ENCODE measurements at regions not wholly inside any gene's neighbourhood (a gene's known extent, or its start where the extent isn't known, plus 50 kb on each side); places are given as distances from the start of the nearest gene placed in this dataset.

GRCh38 chr15:29432191-29433049 lies 162.8 kb upstream of the NSMCE3 start:
- Histone ChIP-seq H3K9me3 (ENCODE audit: control insufficient read depth, insufficient read depth, low read length) (no peaks in the 10 kb centered on the region), H2AK9ac (replicated peaks; ENCODE audit: low read depth, low read length, poor library complexity) (no peak overlapping the region), H4K5ac (ENCODE audit: low read depth, low read length) (no peak overlapping the region), H2BK5ac (ENCODE audit: low read depth, low read length, poor library complexity, severe bottlenecking) (no peak overlapping the region), H3K23ac (ENCODE audit: low read depth, low read length) (no peak overlapping the region), H3K79me1 (ENCODE audit: low read depth in 1 of 2, low read length in 2 of 2) (no peaks in the 10 kb centered on the region), H2BK15ac (ENCODE audit: low read depth, low read length) (no peak overlapping the region), H2BK20ac (ENCODE audit: low read depth, low read length) (no peak overlapping the region), H4K8ac (ENCODE audit: low read depth in 2 of 2, low read length in 2 of 2) (no peak overlapping the region), H2AFZ (replicated peaks; ENCODE audit: low read length, poor library complexity) (no peak overlapping the region), H3K4me1 (ENCODE audit: control insufficient read depth, insufficient read depth, low read length) (no peaks in the 10 kb centered on the region), H2BK120ac (ENCODE audit: low read depth, low read length) (no peak overlapping the region), H3K4me3 (ENCODE audit: insufficient read depth, low read depth, low read length) (no peak overlapping the region), H3K4ac (ENCODE audit: low read depth, low read length) (no peak overlapping the region), H3K9me1 (ENCODE audit: insufficient read depth, low read length) (no peaks in the 10 kb centered on the region), H3K9ac (ENCODE audit: low read depth, low read length) (no peak overlapping the region), H3K56ac (ENCODE audit: extremely low read depth, insufficient read depth, low read length) (no peak overlapping the region), H3K14ac (replicated peaks; ENCODE audit: low read depth, low read length) (no peak overlapping the region), H3K36me3 (ENCODE audit: control insufficient read depth, insufficient read depth, low read length) (no peaks in the 10 kb centered on the region), H4K20me1 (ENCODE audit: insufficient read depth, low read length) (no peaks in the 10 kb centered on the region; the same call in 1 of the 2 replicates), H3K27me3 (ENCODE audit: control insufficient read depth, insufficient read depth, low read length) (no peaks in the 10 kb centered on the region), H3K18ac (ENCODE audit: low read depth, low read length) (no peak overlapping the region), H3K27ac (ENCODE audit: insufficient read depth, low read length) (no peak overlapping the region), H2AK5ac (ENCODE audit: low read depth, low read length) (no peak overlapping the region), H3K4me2 (ENCODE audit: low read depth, low read length) (no peak overlapping the region), H4K91ac (ENCODE audit: insufficient read depth, low read depth, low read length) (no peak overlapping the region)
- no TSS peak for BruUV-seq (replicated peaks)
- intact Hi-C loops (cut with micrococcal nuclease) (no loop called here), in situ Hi-C loops (cut with MboI; ENCODE audit: low sequenced_read_pairs) (no loop called here), dilution Hi-C loops (cut with HindIII; ENCODE audit: low sequenced_read_pairs, unreplicated experiment) (no loop called here)
- CTCF ChIA-PET: no interaction called here
- no peak for ATAC-seq (ENCODE audit: low read depth)
- DNase-seq: no peak
- POLR2A ChIA-PET (ENCODE audit: unreplicated experiment): no interaction called here
- TF ChIP-seq RFX5 (IDR thresholded peaks at IDR 0.05; ENCODE audit: low read depth, low read length) (no peak), MXI1 (IDR thresholded peaks at IDR 0.05; ENCODE audit: borderline replicate concordance, low read depth, low read length) (no peak), RCOR1 (IDR thresholded peaks at IDR 0.05; ENCODE audit: insufficient replicate concordance, low read length) (no peak), SMC3 (IDR thresholded peaks at IDR 0.05; ENCODE audit: low read depth, low read length) (no peak), USF2 (IDR thresholded peaks at IDR 0.05; ENCODE audit: low read depth, low read length) (no peak), MAZ (IDR thresholded peaks at IDR 0.05; ENCODE audit: borderline replicate concordance, low read depth, low read length) (no peak), RAD21 (IDR thresholded peaks at IDR 0.05; ENCODE audit: low read length) (no peak), FOS (IDR thresholded peaks at IDR 0.05; ENCODE audit: low read depth, low read length) (no peak), CEBPB (IDR thresholded peaks at IDR 0.05; ENCODE audit: low read depth, low read length) (no peak), NFE2L2 (IDR thresholded peaks at IDR 0.05; ENCODE audit: low read depth, low read length) (no peak), CTCF (conservative IDR thresholded peaks at IDR 0.05; ENCODE audit: low read depth, low read length) (no peak), MAFK (IDR thresholded peaks at IDR 0.05; ENCODE audit: low read depth, low read length) (no peak), POLR2A (IDR thresholded peaks at IDR 0.05; ENCODE audit: low read depth, low read length) (no peak)
- 40% methylated on average over 7 of the region's 11 CpGs; no CpG with 5 or more reads in 1 of the 2 experiments for WGBS, 2 experiments (ENCODE audit: extremely low coverage in 2 of 2, insufficient read length in 1 of 2)
